CD14-positive monocyte (primary cell): ENCODE measurements at regions not wholly inside any gene's neighbourhood (a gene's known extent, or its start where the extent isn't known, plus 50 kb on each side); places are given as distances from the start of the nearest gene placed in this dataset.

Experiments used
- DNase-seq, 3 donors: peaks; one replicate each; pipeline ENCODE4 v3.0.0-alpha.2; 2011 to 2022
- H2AFZ ChIP-seq: 2 replicates; pipeline ENCODE4 v1.6.0; 2012; ENCODE audit warnings: mild to moderate bottlenecking, low read depth, low read length, inconsistent platforms; ENCODE audit not compliant: insufficient read depth, poor library complexity, severe bottlenecking
- H3K27ac ChIP-seq, 2 donors: 1 replicate in 1 of 2; 2 replicates in 1 of 2; pipeline ENCODE4 v1.5.1; 2012 to 2013; ENCODE audit warnings: low read length in 2 of 2, control low read depth in 1 of 2, inconsistent platforms in 1 of 2, low read depth in 1 of 2, mild to moderate bottlenecking in 1 of 2
- H3K27me3 ChIP-seq, 2 donors: one replicate each; pipeline versions ENCODE4 v1.6.0 to v1.6.1; 2011 to 2013; ENCODE audit warnings: low read length in 2 of 2; ENCODE audit not compliant: control insufficient read depth in 2 of 2, insufficient read depth in 2 of 2
- H3K36me3 ChIP-seq, 2 donors: replicated peaks in 1 of 2; 1 replicate in 1 of 2; 2 replicates in 1 of 2; pipeline versions ENCODE4 v1.5.1 to v1.6.1; 2012 to 2013; ENCODE audit warnings: low read length in 2 of 2, control low read depth in 1 of 2, inconsistent platforms in 1 of 2, mild to moderate bottlenecking in 1 of 2; ENCODE audit not compliant: insufficient read depth in 2 of 2, control insufficient read depth in 1 of 2
- H3K4me1 ChIP-seq, 2 donors: 1 replicate in 1 of 2; 2 replicates in 1 of 2; pipeline versions ENCODE4 v1.5.1 to v1.6.1; 2012 to 2013; ENCODE audit warnings: low read length in 2 of 2, control low read depth in 1 of 2, inconsistent platforms in 1 of 2, mild to moderate bottlenecking in 1 of 2, moderate library complexity in 1 of 2; ENCODE audit not compliant: insufficient read depth in 2 of 2, control insufficient read depth in 1 of 2
- H3K4me2 ChIP-seq: replicated peaks from 2 replicates; pipeline ENCODE3; 2012; ENCODE audit warnings: low read length, moderate library complexity, mild to moderate bottlenecking; ENCODE audit not compliant: poor library complexity, severe bottlenecking; ENCODE audit errors: extremely low read depth
- H3K4me3 ChIP-seq, 3 experiments: fragments of 200-600 bp in 1 of 3; sonication (generic) in 1 of 3; replicated peaks in 1 of 3; 1 replicate in 2 of 3; 2 replicates in 1 of 3; pipeline ENCODE4 v1.5.1; 2011 to 2013; ENCODE audit warnings: low read length in 3 of 3, mild to moderate bottlenecking in 3 of 3, control low read depth in 2 of 3, low read depth in 2 of 3, inconsistent platforms in 1 of 3, moderate library complexity in 1 of 3
- H3K79me2 ChIP-seq: 2 replicates; pipeline ENCODE4 v1.6.0; 2012; ENCODE audit warnings: mild to moderate bottlenecking, control low read depth, inconsistent platforms, low read length, moderate library complexity; ENCODE audit not compliant: insufficient read depth
- H3K9ac ChIP-seq: 2 replicates; pipeline ENCODE4 v1.6.0; 2017; ENCODE audit warnings: low read length, mild to moderate bottlenecking; ENCODE audit not compliant: insufficient read depth, poor library complexity, severe bottlenecking
- H3K9me3 ChIP-seq, 2 donors: replicated peaks in 1 of 2; 1 replicate in 1 of 2; 2 replicates in 1 of 2; pipeline versions ENCODE4 v1.5.1 to v1.6.1; 2012 to 2013; ENCODE audit warnings: low read length in 2 of 2, control low read depth in 1 of 2; ENCODE audit not compliant: control insufficient read depth in 1 of 2, insufficient read depth in 1 of 2
- H4K20me1 ChIP-seq: 2 replicates; pipeline ENCODE4 v1.6.0; 2012; ENCODE audit warnings: mild to moderate bottlenecking, low read length, control low read depth, moderate library complexity; ENCODE audit not compliant: insufficient read depth
- H3K27ac Mint-ChIP-seq, 7 donors: one replicate each; pipeline ENCODE4 v1.8.0; 2020; ENCODE audit warnings: mild to moderate bottlenecking in 7 of 7, mixed read lengths in 7 of 7, moderate library complexity in 6 of 7, inconsistent platforms in 2 of 7
- H3K27me3 Mint-ChIP-seq, 3 donors: one replicate each; pipeline ENCODE4 v1.8.0; 2021 to 2022; ENCODE audit warnings: low read depth in 3 of 3, mild to moderate bottlenecking in 3 of 3, mixed read lengths in 3 of 3, moderate library complexity in 3 of 3, inconsistent platforms in 1 of 3
- H3K36me3 Mint-ChIP-seq, 2 donors: one replicate each; pipeline ENCODE4 v1.8.0; 2020; ENCODE audit warnings: mixed read lengths in 2 of 2, inconsistent platforms in 1 of 2, mild to moderate bottlenecking in 1 of 2
- H3K4me1 Mint-ChIP-seq: one replicate; pipeline ENCODE4 v1.8.0; 2020; ENCODE audit warnings: mild to moderate bottlenecking, mixed read lengths
- H3K4me3 Mint-ChIP-seq, 2 donors: one replicate each; pipeline ENCODE4 v1.8.0; 2020; ENCODE audit warnings: mild to moderate bottlenecking in 2 of 2, mixed read lengths in 2 of 2, moderate library complexity in 1 of 2
- H3K9me3 Mint-ChIP-seq, 7 donors: one replicate each; pipeline ENCODE4 v1.8.0; 2020 to 2022; ENCODE audit warnings: mixed read lengths in 7 of 7, mild to moderate bottlenecking in 6 of 7, moderate library complexity in 6 of 7, inconsistent platforms in 2 of 7
- CTCF ChIP-seq: fragments of 200-600 bp; IDR thresholded peaks from one replicate; pipeline ENCODE4 v1.8.0; 2022; ENCODE audit warnings: antibody characterized with exemption, mild to moderate bottlenecking
- WGBS: methylation state at CpG from one replicate; pipeline ENCODE4 v1.1.5; 2013; ENCODE audit warnings: missing lambda C conversion rate; ENCODE audit not compliant: insufficient coverage; 5-methylcytosine and 5-hydroxymethylcytosine counted together
- intact Hi-C, 2 donors: fragments of 100-400 bp; cut with micrococcal nuclease; formaldehyde crosslinking; loops; one replicate each; pipeline versions ENCODE4 v1.15.0 to v1.15.1; 2023

GRCh38 chr6:21941926-21942325, 348.4 kb downstream of the SOX4 start:
- WGBS: 86% methylated on average over 1 of the region's 1 CpG
- intact Hi-C loops: no loop called here
- no peak overlapping the region for H3K9ac ChIP-seq

GRCh38 chr6:21942897-21943296, 349.3 kb downstream of the SOX4 start:
- no peak overlapping the region for H3K4me3 ChIP-seq
- no peaks in the 10 kb centered on the region for H3K9me3 ChIP-seq
- H3K4me2 ChIP-seq: no peak overlapping the region
- intact Hi-C loops: no loop called here
- no peak overlapping the region for H3K9ac ChIP-seq
- Mint-ChIP-seq H3K9me3 (peaks cover 0 to 5% (median 0%) of the 10 kb centered on the region in 7 donors), H3K27me3 (no peaks in the 10 kb centered on the region), H3K4me3 (no peak overlapping the region), H3K27ac (no peak overlapping the region), H3K4me1 (peaks cover 5% of the 10 kb centered on the region), H3K36me3 (no peaks in the 10 kb centered on the region)
- TF ChIP-seq CTCF: no peak
- H3K36me3 ChIP-seq: no peaks in the 10 kb centered on the region
- DNase-seq: no peak
- no peaks in the 10 kb centered on the region for H3K27me3 ChIP-seq
- H4K20me1 ChIP-seq: no peaks in the 10 kb centered on the region
- H3K4me1 ChIP-seq: peaks cover 2 to 3% of the 10 kb centered on the region in 2 donors
- H3K27ac ChIP-seq: no peak overlapping the region
- H3K79me2 ChIP-seq: no peaks in the 10 kb centered on the region
- H2AFZ ChIP-seq: no peak overlapping the region
- no CpG with 5 or more reads among the region's 6 CpGs for WGBS

More at GRCh38 chr6:21941926-21942325, 348.4 kb downstream of the SOX4 start:
- Mint-ChIP-seq H3K27me3 (no peaks in the 10 kb centered on the region), H3K4me3 (no peak overlapping the region), H3K9me3 (peaks cover 0 to 5% (median 0%) of the 10 kb centered on the region in 7 donors), H3K4me1 (peaks cover 3% of the 10 kb centered on the region), H3K36me3 (no peaks in the 10 kb centered on the region), H3K27ac (no peak overlapping the region)
- no peak overlapping the region for H3K27ac ChIP-seq
- no peak overlapping the region for H3K4me3 ChIP-seq
- no peaks in the 10 kb centered on the region for H3K36me3 ChIP-seq
- H2AFZ ChIP-seq: no peak overlapping the region
- DNase-seq: no peak
- H3K4me1 ChIP-seq: peaks cover 0 to 2% of the 10 kb centered on the region in 2 donors
- no peaks in the 10 kb centered on the region for H4K20me1 ChIP-seq
- no peaks in the 10 kb centered on the region for H3K27me3 ChIP-seq
- no peak overlapping the region for H3K4me2 ChIP-seq
- H3K79me2 ChIP-seq: no peaks in the 10 kb centered on the region
- H3K9me3 ChIP-seq: no peaks in the 10 kb centered on the region
- no peak for TF ChIP-seq CTCF
